Testis (tissue), 2 donors: ENCODE measurements at regions not wholly inside any gene's neighbourhood (a gene's known extent, or its start where the extent isn't known, plus 50 kb on each side); places are given as distances from the start of the nearest gene placed in this dataset.

Source experiments
- DNase-seq: peaks from one replicate; pipeline ENCODE4 v3.0.0-alpha.2; 2019
- H3K27ac ChIP-seq, 2 donors: fragments of 200-600 bp; sonication (generic); one replicate each; pipeline ENCODE4 v1.5.1; 2019
- H3K27me3 ChIP-seq: fragments of 200-600 bp; sonication (generic); one replicate; pipeline ENCODE4 v1.5.1; 2019
- H3K36me3 ChIP-seq: fragments of 200-600 bp; sonication (generic); one replicate; pipeline ENCODE4 v1.5.1; 2017; ENCODE audit warnings: low read depth; ENCODE audit errors: missing control alignments
- H3K4me1 ChIP-seq: fragments of 200-600 bp; sonication (generic); one replicate; pipeline ENCODE4 v1.5.1; 2019
- H3K4me3 ChIP-seq, 2 donors: fragments of 200-600 bp; sonication (generic); one replicate each; pipeline ENCODE4 v1.5.1; 2017 to 2019
- H3K9me3 ChIP-seq: fragments of 200-600 bp; sonication (generic); one replicate; pipeline ENCODE4 v1.5.1; 2017
- POLR2A ChIP-seq: fragments of 450-650 bp; IDR thresholded peaks from one replicate; pipeline ENCODE4 v1.6.1; 2017; ENCODE audit warnings: antibody characterized with exemption, mild to moderate bottlenecking, moderate library complexity
- WGBS, 2 donors: methylation state at CpG; one replicate each; pipeline ENCODE4 v1.1.5; 2018; 5-methylcytosine and 5-hydroxymethylcytosine counted together
- intact Hi-C: fragments of 100-400 bp; cut with DNase I; formaldehyde crosslinking; loops from one replicate; pipeline ENCODE4 v1.15.1; 2023; ENCODE audit warnings: low total_unique reads
- TF ChIP-seq, protein P1 (sequence below), 3 experiments: fragments of 450-650 bp in 2 of 3; fragments of 200-600 bp in 1 of 3; sonication (generic) in 1 of 3; IDR thresholded peaks; one replicate each; pipeline ENCODE4 v1.5.1; 2016 to 2019; ENCODE audit warnings: antibody characterized with exemption in 3 of 3, mild to moderate bottlenecking in 2 of 3, moderate library complexity in 1 of 3

DNA sequence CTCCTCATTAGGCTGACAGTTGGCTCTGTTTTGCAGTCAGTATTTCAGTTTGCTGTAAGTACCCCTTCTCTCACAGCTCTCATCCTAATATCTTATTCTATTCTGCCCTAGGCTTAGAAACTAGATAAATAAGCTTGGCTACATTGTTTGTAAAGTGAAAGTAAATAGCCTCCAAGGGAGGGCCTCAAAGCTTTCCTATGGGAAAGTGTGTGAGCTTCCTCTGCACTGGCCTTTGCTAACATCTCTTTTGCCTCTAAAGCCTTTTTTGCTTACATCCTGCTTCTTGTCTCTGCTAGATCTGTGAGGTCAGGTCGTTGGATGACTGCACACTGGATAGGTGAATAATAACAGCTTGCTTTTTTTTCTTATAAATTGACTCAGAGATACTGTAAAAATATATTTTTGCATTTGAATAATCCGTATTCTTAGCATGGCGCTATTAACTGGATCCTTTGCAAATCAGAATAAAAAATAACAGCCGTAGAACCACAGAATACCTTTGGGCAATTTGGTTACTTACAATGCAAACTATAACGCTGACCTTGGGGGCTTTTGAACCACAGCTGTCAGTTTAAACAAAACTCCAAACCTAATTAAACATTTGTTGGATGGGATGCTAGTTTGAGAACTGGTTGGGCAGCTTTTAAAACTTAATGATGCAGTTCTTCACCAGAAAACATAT, 55.1 kb downstream of the TTC6 start:
- intact Hi-C loops = no loop called here
- H3K36me3 ChIP-seq = no peaks in the 10 kb centered on the region
- no peak overlapping the region for H3K4me3 ChIP-seq
- DNase-seq = no peak
- no peaks in the 10 kb centered on the region for H3K4me1 ChIP-seq
- 64 to 71% methylated on average over 5 of the region's 5 CpGs for WGBS, 2 donors
- H3K27ac ChIP-seq = no peak overlapping the region
- no peaks in the 10 kb centered on the region for H3K9me3 ChIP-seq
- no peaks in the 10 kb centered on the region for H3K27me3 ChIP-seq
- TF ChIP-seq, protein P1, sequence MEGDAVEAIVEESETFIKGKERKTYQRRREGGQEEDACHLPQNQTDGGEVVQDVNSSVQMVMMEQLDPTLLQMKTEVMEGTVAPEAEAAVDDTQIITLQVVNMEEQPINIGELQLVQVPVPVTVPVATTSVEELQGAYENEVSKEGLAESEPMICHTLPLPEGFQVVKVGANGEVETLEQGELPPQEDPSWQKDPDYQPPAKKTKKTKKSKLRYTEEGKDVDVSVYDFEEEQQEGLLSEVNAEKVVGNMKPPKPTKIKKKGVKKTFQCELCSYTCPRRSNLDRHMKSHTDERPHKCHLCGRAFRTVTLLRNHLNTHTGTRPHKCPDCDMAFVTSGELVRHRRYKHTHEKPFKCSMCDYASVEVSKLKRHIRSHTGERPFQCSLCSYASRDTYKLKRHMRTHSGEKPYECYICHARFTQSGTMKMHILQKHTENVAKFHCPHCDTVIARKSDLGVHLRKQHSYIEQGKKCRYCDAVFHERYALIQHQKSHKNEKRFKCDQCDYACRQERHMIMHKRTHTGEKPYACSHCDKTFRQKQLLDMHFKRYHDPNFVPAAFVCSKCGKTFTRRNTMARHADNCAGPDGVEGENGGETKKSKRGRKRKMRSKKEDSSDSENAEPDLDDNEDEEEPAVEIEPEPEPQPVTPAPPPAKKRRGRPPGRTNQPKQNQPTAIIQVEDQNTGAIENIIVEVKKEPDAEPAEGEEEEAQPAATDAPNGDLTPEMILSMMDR (IDR thresholded peaks at IDR 0.05) = no peak
- no peak for TF ChIP-seq POLR2A

DNA sequence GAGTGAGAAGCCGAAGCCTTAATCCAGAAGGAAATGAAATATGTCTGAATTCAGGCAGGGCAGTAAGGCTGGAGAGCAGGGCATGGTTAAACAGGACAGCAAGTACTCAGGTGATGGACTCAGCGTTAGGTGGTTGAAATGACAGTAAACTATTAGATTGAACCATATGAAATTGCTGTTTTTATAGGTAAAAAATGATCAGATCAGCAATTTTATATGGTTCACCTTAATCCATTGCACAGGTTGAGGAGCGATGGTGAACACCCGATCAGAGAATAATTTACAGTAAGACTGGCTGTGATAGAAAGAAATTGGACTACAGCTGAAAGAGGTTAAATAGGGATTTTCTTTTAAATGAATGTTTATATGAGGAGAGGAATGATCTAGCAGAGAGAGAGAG, 56.6 kb downstream of the TTC6 start:
- Histone ChIP-seq H3K9me3 (no peaks in the 10 kb centered on the region), H3K27ac (no peak overlapping the region), H3K27me3 (no peaks in the 10 kb centered on the region), H3K4me1 (no peaks in the 10 kb centered on the region), H3K4me3 (no peak overlapping the region), H3K36me3 (no peaks in the 10 kb centered on the region)
- TF ChIP-seq, protein P1 (IDR thresholded peaks at IDR 0.05) = no peak
- TF ChIP-seq POLR2A = no peak
- intact Hi-C loops = no loop called here
- no peak for DNase-seq
- WGBS, 2 donors = 89 to 96% methylated on average over 4 of the region's 4 CpGs

DNA sequence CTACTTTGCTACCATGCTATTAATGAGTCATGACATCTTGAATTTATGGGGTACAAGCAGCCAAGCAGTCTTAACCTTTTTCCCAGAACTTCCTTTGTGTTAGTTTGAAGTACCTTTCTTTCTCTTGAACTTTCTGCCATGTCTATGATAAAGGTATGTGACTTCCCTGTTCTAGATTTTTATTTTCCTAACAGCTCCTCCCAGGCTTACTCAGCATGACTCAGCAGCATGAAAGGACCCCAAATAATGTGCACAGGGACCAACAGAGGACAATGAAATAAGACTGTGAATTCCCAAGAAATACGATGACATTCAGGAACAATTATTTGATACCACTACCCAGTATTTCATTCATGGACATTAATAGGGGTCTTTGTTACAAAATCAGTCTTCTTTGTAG, 60.0 kb downstream of the TTC6 start:
- H3K27ac ChIP-seq = no peak overlapping the region
- H3K4me1 ChIP-seq = no peaks in the 10 kb centered on the region
- no peaks in the 10 kb centered on the region for H3K27me3 ChIP-seq
- intact Hi-C loops = no loop called here
- DNase-seq = no peak
- no peaks in the 10 kb centered on the region for H3K9me3 ChIP-seq
- no peaks in the 10 kb centered on the region for H3K36me3 ChIP-seq
- TF ChIP-seq, protein P1 (IDR thresholded peaks at IDR 0.05) = no peak
- no peak for TF ChIP-seq POLR2A
- H3K4me3 ChIP-seq = no peak overlapping the region
- 83 to 92% methylated on average over 1 of the region's 1 CpG for WGBS, 2 donors

DNA sequence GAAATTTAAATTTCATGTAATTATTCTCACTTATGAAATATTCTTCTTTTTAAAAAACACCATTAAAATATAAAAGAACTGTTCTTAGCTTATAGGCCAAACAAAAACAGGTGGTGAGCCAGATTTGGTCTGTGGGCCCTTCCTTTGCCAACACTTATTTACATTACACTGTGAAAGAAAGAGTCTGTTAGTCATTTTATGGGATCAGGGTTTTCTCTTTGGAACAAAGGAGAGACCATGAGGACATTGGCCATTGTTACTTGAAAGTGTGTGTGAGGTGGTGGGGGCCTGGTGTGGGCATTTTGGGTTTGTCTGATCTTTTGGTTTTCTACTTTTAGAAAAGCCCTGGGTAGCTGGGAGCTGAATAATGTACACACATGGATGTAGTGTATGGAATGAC, 62.7 kb downstream of the TTC6 start:
- Histone ChIP-seq H3K9me3 (no peaks in the 10 kb centered on the region), H3K36me3 (no peaks in the 10 kb centered on the region), H3K4me3 (no peak overlapping the region), H3K4me1 (no peaks in the 10 kb centered on the region), H3K27ac (no peak overlapping the region), H3K27me3 (no peaks in the 10 kb centered on the region)
- TF ChIP-seq POLR2A = no peak
- TF ChIP-seq, protein P1 (IDR thresholded peaks at IDR 0.05) = no peak
- intact Hi-C loops = no loop called here
- DNase-seq = no peak

DNA sequence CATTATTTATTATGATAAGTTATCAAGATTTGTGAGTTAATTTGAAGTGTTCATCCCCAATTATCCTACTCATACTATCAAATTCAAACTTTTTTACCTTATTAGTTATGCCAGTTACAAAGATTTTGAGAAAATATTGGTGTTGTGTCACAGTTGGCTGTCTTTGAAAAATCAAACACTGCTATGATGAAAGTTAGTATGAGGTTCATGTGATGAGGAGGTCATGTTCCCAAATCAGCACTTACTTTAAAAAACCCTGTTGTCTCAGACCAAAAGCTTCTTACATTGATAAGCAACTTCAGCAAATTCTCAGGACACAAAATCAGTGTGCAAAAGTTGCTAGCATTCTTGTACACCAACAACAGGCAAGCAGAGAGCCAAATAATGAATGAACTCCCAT, 68.1 kb downstream of the TTC6 start:
- intact Hi-C loops = no loop called here
- Histone ChIP-seq H3K36me3 (no peaks in the 10 kb centered on the region), H3K4me3 (no peak overlapping the region), H3K4me1 (no peaks in the 10 kb centered on the region), H3K27ac (no peak overlapping the region), H3K9me3 (no peaks in the 10 kb centered on the region), H3K27me3 (no peaks in the 10 kb centered on the region)
- DNase-seq = no peak
- TF ChIP-seq, protein P1 (IDR thresholded peaks at IDR 0.05) = no peak
- TF ChIP-seq POLR2A = no peak
